GM21390 (cell line): ENCODE measurements at regions not wholly inside any gene's neighbourhood (a gene's known extent, or its start where the extent isn't known, plus 50 kb on each side); places are given as distances from the start of the nearest gene placed in this dataset.

Experiments used
- ATAC-seq: cut with Tn5 transposase; IDR thresholded peaks from one replicate; pipeline ENCODE4 v1.9.1; 2021; ENCODE audit not compliant: unreplicated experiment

DNA sequence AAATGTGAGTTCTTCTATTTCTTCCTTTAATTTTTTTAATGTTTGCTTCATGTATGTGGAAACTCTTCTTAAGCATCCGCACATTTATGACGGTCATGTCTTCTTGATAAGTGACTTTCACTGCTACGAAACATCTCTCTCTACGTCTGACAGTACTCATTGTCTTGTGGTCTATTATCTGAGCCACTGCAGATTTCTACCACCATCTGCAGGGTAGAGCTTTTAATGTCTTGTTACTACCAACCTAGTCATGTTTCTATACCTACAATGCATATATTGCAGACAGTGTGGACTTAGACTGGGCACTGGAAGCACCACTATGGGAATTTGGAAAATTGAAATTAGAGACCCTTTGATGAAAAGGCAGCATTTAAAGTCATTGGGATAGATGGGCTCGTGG, 75.4 kb upstream of the ARHGEF7 start:
- no peak for ATAC-seq

DNA sequence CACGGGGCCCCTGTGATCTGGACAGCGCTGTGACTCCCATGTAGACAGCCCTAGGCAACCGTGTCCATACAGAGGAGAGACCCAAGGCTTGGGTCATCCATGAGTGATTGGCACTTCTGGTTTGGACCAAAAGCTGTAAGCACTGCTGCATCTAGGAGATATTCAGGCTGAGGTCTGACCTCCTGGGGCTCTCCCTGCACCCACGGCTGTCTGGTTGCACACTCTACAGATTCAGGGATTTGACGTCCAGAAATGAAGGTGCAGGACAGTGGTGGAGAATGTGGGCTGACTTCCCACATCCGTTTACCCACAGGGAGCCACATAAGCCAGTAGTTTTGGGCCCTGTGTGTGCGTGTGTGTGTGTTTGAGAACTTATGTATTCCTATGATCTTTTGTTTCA, 76.2 kb upstream of the ARHGEF7 start:
- no peak for ATAC-seq

DNA sequence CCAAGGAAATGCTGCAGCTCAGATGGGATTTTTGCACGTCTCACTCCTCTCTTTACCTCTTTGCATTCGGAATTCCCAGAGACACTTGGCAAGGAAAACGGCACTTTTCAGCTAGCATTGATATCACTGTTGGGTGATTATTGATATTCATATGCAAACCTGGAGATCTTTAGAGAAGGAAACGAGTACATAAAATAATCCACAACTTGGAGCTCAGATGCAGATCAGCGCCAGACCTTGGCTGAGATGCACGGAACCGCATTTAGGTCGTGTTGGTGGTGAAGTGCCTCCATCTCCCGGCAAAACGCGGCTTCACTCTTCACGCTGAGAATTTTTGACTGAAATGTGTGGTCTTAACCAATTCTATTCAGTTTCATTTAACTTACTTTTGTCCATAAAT, 77.2 kb upstream of the ARHGEF7 start:
- ATAC-seq = no peak

DNA sequence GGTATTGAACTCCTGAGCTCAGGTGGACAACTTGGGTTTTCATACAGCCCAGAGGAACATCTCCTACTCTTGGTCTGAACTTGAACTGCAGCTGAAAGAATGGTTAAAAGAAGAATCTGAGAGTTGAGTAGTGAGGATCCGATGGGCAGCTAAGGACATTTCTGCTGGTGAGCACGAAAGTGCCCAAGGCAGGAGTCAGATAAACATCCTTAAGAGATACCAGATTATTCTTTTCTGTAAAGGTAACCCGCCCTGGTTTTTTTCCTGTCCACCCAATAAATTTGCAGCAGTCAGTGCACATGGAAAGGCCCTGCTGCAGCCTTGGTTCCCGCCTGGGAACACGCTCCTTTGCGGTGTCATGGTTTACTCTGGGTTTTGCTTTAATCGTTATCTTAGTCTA, 78.4 kb upstream of the ARHGEF7 start:
- ATAC-seq = no peak

DNA sequence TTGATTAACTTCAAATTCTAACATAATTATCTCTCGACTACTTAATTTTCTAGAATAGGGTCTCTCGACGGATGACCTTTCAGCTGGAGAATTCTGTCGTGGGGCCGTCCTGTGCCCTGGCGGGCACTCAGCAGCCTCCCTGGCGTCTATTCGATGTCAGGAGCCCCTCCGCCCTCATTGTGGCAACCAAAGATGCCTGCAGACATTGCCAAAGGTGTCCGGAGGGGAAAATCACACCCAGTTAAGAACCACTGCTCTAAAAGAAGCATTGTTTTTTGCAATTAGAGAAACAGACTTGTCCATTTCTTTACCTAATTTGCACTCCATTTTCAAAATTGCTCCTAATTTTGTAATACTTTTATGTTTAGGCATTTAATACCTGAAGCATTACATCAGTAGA, 79.2 kb upstream of the ARHGEF7 start:
- no peak for ATAC-seq

DNA sequence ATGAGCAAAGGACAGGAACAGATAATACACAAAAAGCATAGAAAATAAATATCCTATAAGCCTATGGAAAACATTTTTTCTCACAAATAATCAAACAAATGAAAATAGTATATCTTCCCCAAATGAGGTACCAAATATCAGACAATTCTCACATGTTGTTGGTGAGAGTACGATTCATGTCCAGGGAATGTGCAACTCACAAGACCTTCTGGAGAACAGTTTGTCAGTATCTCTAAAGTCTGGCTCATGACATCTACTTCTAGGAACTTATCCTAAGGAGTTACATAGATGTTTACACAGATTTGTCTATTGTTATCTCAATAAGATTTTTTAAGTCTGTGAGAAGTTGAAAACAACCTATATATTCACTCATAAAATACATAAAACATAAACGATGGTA, 80.3 kb upstream of the ARHGEF7 start:
- no peak for ATAC-seq

DNA sequence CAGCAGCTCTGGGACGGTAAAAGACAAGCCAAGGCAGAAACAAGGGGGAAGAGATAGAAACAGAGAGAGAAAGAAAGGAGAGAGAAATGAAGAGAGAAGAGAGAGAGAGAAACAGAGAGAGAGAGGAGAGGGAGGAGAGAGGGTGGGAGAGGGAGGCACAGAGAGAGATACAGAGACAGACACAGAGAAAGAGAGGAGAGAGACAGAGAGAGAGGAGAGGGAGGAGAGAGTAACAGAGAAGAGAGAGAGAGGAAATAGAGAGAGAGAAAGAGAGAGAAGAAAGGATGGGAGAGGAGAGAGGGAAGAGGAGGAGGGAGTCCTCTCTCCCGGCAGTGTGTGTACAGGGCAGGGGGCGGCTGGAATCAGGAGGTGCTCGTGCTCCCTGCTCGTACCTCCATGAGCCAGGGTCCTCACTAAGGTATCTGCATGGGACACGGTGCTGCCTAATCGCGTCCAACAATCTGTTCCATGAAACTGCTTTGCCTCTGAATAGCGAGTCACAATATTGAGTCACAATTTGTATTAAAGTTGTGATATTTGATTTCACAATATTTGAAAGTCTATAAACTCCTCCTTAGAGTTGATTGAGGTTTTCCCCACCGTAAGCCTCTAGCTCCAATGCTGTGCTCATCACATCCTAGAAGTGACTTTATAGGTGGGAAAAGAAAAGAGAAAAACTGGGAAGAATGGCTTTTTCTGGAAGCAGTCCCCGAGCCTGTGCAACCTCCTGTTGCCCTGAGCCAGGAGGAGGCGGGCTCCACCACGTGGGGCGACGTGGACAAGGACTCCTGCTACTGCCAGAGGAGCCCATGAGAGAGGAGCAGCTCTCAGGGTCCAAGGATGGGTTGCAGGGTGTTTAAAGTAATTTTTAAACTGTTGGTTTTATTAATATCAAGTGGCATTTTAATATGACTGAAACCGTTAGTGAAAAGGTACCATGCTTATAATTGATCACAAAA, 81.7 kb upstream of the ARHGEF7 start:
- ATAC-seq = no peak

DNA sequence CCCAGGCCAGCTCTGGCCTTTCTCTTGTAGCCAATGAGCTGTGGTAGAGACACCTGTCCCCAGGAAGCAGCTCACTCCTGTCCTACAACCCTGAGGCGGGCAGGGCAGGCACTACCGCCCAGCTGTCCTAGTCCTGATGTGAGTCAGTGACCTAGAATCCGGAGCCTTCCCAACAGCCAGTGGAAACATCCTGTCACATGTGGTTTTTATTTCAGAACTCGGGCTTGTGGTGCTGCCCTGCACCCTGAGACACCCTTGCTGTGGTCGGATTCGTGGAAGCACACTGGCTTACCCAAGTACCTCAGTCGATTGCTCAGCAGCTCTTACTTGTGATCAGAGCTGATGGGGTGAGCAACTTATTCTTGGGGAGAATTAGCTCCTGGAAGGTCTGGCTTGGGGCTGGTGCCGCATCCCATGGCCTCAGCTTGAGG, 83.6 kb upstream of the ARHGEF7 start:
- ATAC-seq = no peak

DNA sequence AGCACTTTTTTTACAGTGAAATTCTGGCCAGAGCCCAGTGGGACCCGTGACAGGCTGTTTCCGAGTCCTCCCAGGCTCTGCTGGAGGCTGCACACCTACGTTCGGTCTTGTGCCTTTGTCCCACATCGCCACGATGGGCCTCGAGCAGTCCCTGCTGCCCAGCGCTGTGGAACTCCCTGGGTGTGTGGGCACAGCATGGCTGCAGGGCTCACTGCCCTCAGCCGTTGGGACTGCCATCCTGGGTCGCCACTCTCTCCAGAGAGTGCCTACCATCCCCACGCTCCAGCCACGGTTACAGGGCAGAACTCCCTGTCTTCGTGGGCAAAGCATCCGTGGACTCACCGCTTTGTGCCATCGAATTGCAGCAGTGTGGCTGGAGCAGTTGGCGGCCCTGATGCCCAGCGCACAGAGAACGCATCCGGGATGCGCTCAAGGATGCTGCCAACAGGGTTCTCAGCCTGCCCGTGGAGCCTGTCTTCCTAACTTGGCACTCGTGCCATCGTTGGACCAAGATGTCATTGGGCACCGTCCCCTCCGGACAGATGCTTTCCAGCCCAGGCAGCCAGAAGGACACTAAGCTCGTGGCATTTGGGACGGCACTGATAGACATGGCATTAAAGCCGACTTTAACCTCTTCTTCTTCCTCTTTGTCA, 85.0 kb upstream of the ARHGEF7 start:
- ATAC-seq = no peak

DNA sequence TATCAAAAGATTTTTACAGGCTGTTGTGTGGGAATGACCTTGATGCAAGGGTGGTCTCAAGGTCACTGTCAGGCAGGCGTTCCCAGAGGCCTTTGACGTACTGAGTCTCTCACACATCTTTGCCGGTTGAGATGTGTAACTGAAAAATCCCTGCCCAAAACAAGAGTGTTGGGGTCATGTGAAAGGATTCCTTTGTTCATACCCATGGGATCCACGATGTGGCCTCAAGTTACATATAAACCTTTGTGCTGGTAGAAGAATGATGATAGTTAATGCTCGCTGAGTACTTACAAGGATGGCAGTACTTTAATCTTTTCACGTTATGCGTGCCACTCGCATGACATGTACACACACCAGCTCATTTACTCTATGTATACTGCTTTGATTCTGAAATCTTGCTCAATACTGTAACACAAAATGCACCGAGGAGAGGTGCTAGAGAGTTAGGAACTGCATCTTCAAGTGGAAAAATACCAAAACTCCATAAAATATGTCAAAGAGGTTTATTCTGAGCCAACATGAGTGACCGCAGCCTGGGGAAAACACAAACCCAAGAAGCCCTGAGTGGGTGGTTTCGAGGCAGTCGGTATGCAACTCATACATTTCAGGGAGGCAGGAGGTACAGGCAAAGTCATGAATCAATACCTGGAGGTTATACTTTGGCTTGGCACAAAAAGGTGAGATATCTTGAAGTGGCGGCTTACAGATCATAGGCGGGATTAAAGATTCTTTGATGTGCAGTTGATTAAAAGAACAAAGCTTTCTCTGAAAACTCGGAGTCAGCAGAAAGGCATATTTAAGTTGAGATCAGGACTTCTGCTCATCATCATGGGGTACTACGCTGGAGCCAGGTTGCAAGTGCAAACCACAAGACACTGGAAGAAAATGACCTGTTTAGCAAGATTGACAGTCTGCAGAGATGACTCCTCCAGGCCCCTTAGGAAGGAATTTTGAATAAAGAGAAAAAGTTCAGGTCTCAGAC, 87.4 kb upstream of the ARHGEF7 start:
- no peak for ATAC-seq

DNA sequence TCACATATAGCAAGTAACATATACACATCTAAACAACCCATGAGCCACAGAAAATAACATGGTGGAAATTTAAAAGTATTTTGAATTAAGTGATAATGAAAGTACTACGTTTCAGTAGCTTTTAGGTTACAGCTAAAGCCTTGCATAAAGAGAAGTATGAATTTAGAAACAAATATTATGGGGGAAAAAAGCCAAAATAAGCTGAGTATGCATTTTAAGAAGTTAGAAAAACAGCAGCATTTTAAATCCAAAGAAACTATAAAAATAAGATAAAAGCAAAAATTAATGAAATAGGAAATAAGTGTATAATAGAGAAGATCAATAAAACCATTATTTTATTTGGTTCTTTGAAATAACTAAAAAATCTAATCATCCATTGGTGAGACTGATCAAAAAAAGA, 89.8 kb upstream of the ARHGEF7 start:
- ATAC-seq = no peak

DNA sequence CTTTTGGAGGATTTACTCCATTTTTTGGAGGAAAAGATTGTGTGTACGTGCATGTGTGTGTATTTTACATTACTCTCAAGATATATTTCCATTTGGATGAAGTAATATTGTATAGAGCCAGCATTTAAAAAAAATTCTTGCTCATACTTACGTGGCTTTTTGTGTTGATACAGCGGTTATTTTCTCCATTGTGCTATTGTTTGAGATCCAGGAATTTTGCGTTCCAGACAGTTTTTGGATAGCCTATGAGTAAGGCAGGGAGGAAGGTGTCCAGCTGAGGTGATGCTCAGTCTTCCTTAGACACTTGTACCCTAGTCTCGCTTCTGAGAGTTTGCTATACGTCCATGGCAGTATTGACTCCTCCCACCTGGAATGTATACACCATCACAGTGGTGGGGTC, 92.2 kb upstream of the ARHGEF7 start:
- no peak for ATAC-seq

DNA sequence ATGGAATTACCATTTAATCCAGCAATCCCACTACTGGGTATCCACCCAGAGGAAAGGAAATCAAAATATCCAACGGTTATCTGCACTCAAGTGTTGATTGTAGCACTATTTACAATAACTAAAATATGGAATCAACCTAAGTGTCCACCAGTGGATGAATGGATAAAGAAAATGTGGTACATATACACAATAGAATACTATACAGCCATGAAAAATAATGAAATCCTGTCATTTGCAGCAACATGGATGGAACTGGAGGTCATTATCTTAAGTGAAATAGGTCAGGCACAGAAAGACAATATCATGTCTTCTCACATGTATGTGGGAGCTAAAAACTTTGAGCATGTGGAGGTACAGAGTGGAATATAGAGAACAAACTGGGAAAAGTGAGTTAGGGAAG, 92.9 kb upstream of the ARHGEF7 start:
- no peak for ATAC-seq

DNA sequence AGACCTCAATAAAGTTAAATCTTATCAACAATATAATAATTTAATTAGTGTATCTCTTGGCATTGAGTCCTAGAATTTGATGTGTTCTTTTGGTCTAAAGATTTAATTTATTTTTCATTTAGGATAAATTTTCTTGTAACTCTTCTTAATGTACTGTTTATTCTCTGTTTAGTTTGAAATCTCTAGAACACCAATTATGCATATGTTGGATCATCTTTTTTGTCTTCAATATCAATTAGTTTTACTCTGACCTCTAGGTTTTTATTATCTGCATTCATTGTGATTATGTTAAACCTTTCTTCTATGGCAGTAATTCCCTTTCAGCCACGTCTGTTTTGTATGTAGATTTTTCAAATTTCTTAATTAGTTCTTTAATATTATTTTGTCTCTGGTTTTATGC, 93.8 kb upstream of the ARHGEF7 start:
- ATAC-seq = no peak

DNA sequence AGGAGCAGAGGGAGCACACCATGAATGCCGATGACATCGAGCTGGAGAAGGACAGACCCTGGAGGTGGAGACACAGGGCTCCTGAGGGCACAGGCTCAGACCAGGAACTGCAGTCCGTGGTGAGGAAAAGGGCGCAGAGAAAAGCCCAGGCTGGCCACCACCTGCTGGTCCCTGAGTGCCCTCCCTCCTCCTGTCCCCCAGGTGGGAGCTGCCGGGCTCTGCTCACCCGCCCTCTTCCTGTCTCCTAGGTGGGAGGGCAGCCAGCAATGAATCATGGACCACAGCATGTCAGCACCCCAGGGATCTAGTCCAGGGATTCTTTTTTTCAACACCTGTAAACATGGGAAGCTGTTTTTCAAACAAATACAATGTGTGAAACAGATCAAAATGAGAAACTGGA, 94.6 kb upstream of the ARHGEF7 start:
- no peak for ATAC-seq

DNA sequence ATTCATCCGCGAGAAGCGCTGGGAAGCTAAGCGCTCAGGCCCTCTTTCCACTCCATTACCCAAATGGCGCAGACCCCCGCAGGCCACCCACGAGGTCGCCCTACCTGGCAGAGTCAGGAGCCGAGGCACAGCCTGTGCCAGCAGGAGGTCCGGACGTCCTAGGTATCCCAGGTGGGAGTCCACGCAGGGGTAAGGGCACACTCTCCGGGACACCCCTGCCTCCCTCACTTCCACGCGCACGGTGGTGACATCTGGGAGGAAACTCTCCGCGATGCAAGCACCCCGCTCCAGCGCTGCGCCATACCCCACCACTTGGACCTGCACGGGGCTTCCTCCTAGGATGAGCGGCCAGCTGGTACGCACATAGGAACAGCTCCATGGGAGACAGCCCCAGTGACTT, 95.1 kb upstream of the ARHGEF7 start:
- no peak for ATAC-seq

DNA sequence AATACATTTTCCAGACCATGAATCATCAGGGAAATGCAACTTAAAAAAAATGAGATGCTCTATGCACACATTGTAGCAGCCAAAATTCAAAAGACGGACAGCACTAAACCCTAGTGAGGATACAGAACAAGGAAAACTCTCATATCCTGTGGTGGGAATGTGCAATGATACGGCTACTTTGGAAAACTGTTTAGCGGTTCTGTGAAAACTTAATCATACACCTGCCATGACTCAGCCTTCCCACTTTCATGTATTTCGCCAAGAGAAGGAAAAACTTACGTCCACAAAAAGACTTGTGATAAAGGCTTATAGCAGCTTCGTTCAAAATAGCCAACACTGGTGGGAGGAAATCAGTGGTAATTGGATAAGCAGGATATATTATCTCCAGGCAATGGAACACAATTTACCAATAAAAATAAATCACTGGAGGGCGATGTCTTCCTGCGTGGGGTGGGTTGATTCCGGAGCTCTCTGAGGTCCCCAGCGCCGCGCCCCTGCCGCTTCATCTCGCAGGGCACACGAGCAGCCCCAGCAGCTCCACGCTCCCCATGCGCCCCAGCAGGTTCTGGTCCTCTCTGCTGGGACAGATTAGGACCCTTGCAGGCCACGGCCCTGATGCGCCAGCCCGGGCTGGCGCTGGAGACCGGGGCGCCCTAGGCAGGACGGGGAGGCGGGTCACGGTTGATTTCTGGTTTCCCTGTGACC, 97.2 kb upstream of the ARHGEF7 start:
- ATAC-seq = no peak

DNA sequence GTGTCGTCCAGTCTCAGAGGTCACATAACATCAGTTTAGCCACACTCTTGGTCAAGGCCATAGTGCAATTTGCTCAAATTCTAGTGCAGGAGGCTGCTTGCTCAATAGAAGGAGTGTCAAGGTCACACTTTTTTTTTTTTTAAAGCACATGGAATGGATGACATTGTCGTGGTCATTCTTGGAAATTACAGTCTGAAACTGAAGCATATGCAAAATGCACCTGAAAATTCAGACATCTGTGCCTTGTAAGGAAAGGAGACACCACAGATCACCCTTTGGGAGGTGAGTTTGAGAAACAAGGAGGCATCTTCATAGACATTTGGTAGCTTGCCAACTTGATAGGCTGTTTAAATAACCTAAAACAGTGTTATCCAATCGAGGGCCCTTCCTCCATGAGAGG, 98.3 kb upstream of the ANKRD10 start:
- no peak for ATAC-seq

DNA sequence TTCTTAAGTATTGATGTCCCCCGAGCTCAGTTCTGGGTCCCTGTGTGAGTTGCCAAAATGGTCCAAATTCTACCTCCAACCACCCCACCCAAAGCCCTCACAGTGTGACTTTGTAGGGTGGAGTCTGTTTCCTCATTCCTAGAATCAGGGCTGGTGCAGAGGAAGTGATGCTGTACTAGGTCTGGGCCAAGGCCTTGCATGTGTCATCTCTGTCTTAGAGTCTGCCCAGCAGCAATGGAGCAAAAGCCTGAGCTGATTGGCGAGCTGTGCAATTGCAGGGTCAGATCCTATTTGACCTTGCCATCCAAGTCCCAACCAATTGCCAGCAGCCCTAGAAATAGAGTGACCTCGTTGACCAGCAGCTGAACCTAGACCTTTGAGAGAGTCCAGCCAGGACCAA, 97.0 kb upstream of the ANKRD10 start:
- ATAC-seq = no peak

DNA sequence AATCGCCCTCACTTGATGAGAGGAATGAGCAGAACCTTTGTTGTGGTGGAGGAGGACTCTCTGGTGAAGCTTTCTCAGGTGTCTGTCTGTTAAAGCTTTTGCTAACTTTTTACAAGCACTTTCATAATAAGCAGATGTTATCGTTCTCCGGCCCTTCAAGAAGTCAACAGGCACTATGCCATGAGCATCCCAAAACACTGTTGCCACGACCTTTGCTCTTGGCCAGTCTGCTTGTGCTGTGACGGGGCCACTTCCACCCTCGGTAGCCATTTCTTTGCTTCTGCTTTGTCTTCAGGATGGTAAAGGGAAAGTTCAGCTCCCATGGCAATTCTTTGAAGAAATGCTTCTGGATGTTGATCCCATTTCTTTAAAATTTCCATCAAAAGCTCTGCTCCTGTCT, 93.5 kb upstream of the ANKRD10 start:
- ATAC-seq = no peak

DNA sequence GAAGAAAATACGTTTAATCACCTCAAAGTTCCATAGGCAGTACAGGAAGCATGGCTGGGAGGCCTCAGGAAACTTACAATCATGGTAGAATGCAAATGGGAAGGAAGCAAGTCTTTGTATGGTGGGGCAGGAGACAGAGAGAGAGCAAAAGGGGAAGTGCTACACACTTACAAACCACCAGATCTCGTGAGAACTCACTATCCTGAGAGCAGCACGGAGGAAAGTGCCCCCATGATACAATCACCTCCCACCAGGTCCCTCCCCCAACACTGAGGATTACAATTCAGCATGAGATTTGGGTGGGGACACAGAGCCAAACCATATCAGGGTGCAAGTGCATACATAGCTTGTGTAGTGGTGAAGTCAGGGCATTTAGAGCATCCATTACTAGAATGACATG, 92.3 kb upstream of the ANKRD10 start:
- ATAC-seq = no peak
